HEK293 (cell line): ENCODE measurements at regions not wholly inside any gene's neighbourhood (a gene's known extent, or its start where the extent isn't known, plus 50 kb on each side); places are given as distances from the start of the nearest gene placed in this dataset.

Experiments
- CTCF ChIA-PET: fragments of 350-600 bp; formaldehyde crosslinking; extraction: SDS; loops from one replicate; lab custom pipeline; 2021; ENCODE audit warnings: antibody characterized with exemption; lab: Yijun Ruan, JAX
- POLR2A ChIA-PET: fragments of 300-600 bp; formaldehyde crosslinking; extraction: SDS; loops from one replicate; lab custom pipeline; 2020; ENCODE audit warnings: antibody characterized with exemption, inconsistent platforms; lab: Yijun Ruan, JAX
- H3K27ac ChIP-seq: fragments of 200-500 bp; sonication (Bioruptor generic); 2 replicates; pipeline ENCODE4 v1.5.1; 2014; ENCODE audit warnings: low read depth, low read length, control low read depth, inconsistent platforms; ENCODE audit errors: extremely low read depth
- H3K36me3 ChIP-seq, 2 experiments: fragments of 200-500 bp in 1 of 2; sonication (Bioruptor generic) in 1 of 2; 1 replicate in 1 of 2; 2 replicates in 1 of 2; pipeline ENCODE4 v1.5.1; 2014 to 2017; ENCODE audit warnings: inconsistent platforms in 2 of 2, low read length in 2 of 2; ENCODE audit not compliant: control insufficient read depth in 2 of 2, insufficient read depth in 1 of 2
- H3K4me1 ChIP-seq: fragments of 200-500 bp; sonication (Bioruptor generic); 2 replicates; pipeline ENCODE4 v1.5.1; 2014; ENCODE audit warnings: mild to moderate bottlenecking, low read length, inconsistent platforms; ENCODE audit not compliant: control insufficient read depth, insufficient read depth
- H3K4me3 ChIP-seq: 2 replicates; pipeline ENCODE4 v1.5.1; 2011; ENCODE audit warnings: low read depth, mild to moderate bottlenecking, control low read depth, low read length, moderate library complexity
- H3K9me3 ChIP-seq: fragments of 200-500 bp; sonication (Bioruptor generic); 2 replicates; pipeline ENCODE4 v1.5.1; 2014; ENCODE audit warnings: low read depth, low read length, inconsistent platforms; ENCODE audit not compliant: control insufficient read depth, insufficient read depth
- ZBTB20 ChIP-seq: fragments of 450-650 bp; formaldehyde crosslinking; IDR thresholded peaks from 2 replicates; pipeline ENCODE4 v1.5.1; 2016; ENCODE audit warnings: missing biosample characterization, missing genetic modification characterization
- ZBTB8A ChIP-seq: fragments of 450-650 bp; formaldehyde crosslinking; IDR thresholded peaks from 2 replicates; pipeline ENCODE4 v1.5.1; 2016; ENCODE audit warnings: missing biosample characterization, missing genetic modification characterization
- ZNF239 ChIP-seq: fragments of 450-650 bp; formaldehyde crosslinking; IDR thresholded peaks from 2 replicates; pipeline ENCODE4 v1.5.1; 2016; ENCODE audit warnings: missing biosample characterization, missing genetic modification characterization
- ZNF302 ChIP-seq: fragments of 450-650 bp; formaldehyde crosslinking; IDR thresholded peaks from 2 replicates; pipeline ENCODE4 v1.5.1; 2016; ENCODE audit warnings: missing biosample characterization, missing genetic modification characterization, low read depth
- ZNF585B ChIP-seq: fragments of 450-650 bp; formaldehyde crosslinking; IDR thresholded peaks from 2 replicates; pipeline ENCODE4 v1.5.1; 2016; ENCODE audit warnings: missing biosample characterization, missing genetic modification characterization
- TF ChIP-seq, protein P1 (sequence below): fragments of 450-650 bp; formaldehyde crosslinking; IDR thresholded peaks from 2 replicates; pipeline ENCODE4 v1.5.1; 2017; ENCODE audit warnings: missing biosample characterization, mild to moderate bottlenecking, missing genetic modification characterization, moderate library complexity
- TF ChIP-seq, protein P2 (sequence below): fragments of 450-650 bp; formaldehyde crosslinking; IDR thresholded peaks from 2 replicates; pipeline ENCODE4 v1.5.1; 2016; ENCODE audit warnings: missing biosample characterization, missing genetic modification characterization
- TF ChIP-seq, protein P3 (sequence below): sonication (generic); formaldehyde crosslinking; IDR thresholded peaks from 2 replicates; pipeline ENCODE4 v1.8.1; 2022; ENCODE audit warnings: mild to moderate bottlenecking, moderate library complexity, missing genetic modification reagents
- TF ChIP-seq, protein P4 (sequence below): fragments of 450-650 bp; formaldehyde crosslinking; conservative IDR thresholded peaks from 2 replicates; pipeline ENCODE4 v1.5.1; 2016; ENCODE audit warnings: low read depth, missing biosample characterization, missing genetic modification characterization
- TF ChIP-seq, protein P5 (sequence below): fragments of 450-650 bp; formaldehyde crosslinking; IDR thresholded peaks from 2 replicates; pipeline ENCODE4 v1.5.1; 2016; ENCODE audit warnings: missing biosample characterization, missing genetic modification characterization
- TF ChIP-seq, protein P6 (sequence below): fragments of 450-650 bp; formaldehyde crosslinking; optimal IDR thresholded peaks from 2 replicates; pipeline ENCODE3; 2016; ENCODE audit warnings: missing biosample characterization, mild to moderate bottlenecking, missing genetic modification characterization
- TF ChIP-seq, protein P7 (sequence below): fragments of 450-650 bp; formaldehyde crosslinking; IDR thresholded peaks from 2 replicates; pipeline ENCODE4 v1.5.1; 2016; ENCODE audit warnings: missing biosample characterization, missing genetic modification characterization
- TF ChIP-seq, protein P8 (sequence below): fragments of 450-650 bp; formaldehyde crosslinking; IDR thresholded peaks from 2 replicates; pipeline ENCODE4 v1.5.0; 2017; ENCODE audit warnings: missing biosample characterization, missing genetic modification characterization, borderline replicate concordance
- TF ChIP-seq, protein P9 (sequence below): fragments of 450-650 bp; formaldehyde crosslinking; IDR thresholded peaks from 2 replicates; pipeline ENCODE4 v1.5.1; 2017; ENCODE audit warnings: missing biosample characterization, missing genetic modification characterization

DNA sequence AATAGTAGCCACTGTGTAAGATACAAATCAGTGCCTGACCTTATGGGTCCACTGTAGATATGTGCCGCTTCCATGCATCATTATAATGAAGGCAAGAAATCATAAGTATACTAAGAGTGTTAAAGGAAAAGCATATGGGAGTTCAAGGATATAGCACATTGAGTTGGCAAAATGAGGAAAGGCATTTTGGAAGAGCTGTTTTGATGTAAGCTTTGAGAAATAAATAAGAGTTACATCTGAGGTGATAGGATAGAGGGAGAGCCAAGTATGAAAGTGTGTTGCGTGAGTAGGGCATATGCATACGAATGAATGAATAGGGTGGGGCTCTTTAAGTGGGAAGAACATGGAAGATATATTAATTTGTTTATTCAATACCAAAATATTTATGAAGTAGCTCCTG lies 101.0 kb upstream of the DMAC1 start (continued):
- TF ChIP-seq, protein P1, sequence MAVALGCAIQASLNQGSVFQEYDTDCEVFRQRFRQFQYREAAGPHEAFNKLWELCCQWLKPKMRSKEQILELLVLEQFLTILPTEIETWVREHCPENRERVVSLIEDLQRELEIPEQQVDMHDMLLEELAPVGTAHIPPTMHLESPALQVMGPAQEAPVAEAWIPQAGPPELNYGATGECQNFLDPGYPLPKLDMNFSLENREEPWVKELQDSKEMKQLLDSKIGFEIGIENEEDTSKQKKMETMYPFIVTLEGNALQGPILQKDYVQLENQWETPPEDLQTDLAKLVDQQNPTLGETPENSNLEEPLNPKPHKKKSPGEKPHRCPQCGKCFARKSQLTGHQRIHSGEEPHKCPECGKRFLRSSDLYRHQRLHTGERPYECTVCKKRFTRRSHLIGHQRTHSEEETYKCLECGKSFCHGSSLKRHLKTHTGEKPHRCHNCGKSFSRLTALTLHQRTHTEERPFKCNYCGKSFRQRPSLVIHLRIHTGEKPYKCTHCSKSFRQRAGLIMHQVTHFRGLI (tag by site-specific recombination), result no peak
- no peak for TF ChIP-seq ZNF585B (tag by site-specific recombination)
- TF ChIP-seq, protein P2, sequence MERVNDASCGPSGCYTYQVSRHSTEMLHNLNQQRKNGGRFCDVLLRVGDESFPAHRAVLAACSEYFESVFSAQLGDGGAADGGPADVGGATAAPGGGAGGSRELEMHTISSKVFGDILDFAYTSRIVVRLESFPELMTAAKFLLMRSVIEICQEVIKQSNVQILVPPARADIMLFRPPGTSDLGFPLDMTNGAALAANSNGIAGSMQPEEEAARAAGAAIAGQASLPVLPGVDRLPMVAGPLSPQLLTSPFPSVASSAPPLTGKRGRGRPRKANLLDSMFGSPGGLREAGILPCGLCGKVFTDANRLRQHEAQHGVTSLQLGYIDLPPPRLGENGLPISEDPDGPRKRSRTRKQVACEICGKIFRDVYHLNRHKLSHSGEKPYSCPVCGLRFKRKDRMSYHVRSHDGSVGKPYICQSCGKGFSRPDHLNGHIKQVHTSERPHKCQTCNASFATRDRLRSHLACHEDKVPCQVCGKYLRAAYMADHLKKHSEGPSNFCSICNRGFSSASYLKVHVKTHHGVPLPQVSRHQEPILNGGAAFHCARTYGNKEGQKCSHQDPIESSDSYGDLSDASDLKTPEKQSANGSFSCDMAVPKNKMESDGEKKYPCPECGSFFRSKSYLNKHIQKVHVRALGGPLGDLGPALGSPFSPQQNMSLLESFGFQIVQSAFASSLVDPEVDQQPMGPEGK (tag by site-specific recombination), result no peak
- TF ChIP-seq, protein P3, sequence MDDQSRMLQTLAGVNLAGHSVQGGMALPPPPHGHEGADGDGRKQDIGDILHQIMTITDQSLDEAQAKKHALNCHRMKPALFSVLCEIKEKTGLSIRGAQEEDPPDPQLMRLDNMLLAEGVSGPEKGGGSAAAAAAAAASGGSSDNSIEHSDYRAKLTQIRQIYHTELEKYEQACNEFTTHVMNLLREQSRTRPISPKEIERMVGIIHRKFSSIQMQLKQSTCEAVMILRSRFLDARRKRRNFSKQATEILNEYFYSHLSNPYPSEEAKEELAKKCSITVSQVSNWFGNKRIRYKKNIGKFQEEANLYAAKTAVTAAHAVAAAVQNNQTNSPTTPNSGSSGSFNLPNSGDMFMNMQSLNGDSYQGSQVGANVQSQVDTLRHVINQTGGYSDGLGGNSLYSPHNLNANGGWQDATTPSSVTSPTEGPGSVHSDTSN (CRISPR knock-in tag), result no peak
- TF ChIP-seq ZNF302 (tag by site-specific recombination), result no peak
- TF ChIP-seq, protein P4, sequence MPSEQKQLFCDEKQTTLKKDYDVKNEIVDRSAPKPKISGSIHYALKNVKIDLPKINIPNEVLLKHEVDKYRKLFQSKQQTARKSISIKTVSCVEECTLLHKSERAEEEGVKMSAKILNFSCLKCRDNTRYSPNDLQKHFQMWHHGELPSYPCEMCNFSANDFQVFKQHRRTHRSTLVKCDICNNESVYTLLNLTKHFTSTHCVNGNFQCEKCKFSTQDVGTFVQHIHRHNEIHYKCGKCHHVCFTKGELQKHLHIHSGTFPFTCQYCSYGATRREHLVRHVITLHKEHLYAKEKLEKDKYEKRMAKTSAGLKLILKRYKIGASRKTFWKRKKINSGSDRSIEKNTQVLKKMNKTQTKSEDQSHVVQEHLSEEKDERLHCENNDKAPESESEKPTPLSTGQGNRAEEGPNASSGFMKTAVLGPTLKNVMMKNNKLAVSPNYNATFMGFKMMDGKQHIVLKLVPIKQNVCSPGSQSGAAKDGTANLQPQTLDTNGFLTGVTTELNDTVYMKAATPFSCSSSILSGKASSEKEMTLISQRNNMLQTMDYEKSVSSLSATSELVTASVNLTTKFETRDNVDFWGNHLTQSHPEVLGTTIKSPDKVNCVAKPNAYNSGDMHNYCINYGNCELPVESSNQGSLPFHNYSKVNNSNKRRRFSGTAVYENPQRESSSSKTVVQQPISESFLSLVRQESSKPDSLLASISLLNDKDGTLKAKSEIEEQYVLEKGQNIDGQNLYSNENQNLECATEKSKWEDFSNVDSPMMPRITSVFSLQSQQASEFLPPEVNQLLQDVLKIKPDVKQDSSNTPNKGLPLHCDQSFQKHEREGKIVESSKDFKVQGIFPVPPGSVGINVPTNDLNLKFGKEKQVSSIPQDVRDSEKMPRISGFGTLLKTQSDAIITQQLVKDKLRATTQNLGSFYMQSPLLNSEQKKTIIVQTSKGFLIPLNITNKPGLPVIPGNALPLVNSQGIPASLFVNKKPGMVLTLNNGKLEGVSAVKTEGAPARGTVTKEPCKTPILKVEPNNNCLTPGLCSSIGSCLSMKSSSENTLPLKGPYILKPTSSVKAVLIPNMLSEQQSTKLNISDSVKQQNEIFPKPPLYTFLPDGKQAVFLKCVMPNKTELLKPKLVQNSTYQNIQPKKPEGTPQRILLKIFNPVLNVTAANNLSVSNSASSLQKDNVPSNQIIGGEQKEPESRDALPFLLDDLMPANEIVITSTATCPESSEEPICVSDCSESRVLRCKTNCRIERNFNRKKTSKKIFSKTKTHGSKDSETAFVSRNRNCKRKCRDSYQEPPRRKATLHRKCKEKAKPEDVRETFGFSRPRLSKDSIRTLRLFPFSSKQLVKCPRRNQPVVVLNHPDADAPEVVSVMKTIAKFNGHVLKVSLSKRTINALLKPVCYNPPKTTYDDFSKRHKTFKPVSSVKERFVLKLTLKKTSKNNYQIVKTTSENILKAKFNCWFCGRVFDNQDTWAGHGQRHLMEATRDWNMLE (tag by site-specific recombination), result no peak
- no peak for TF ChIP-seq ZBTB20 (tag by site-specific recombination)
- no peak for TF ChIP-seq ZBTB8A (tag by site-specific recombination)
- no peak for TF ChIP-seq ZNF239
- TF ChIP-seq, protein P5, sequence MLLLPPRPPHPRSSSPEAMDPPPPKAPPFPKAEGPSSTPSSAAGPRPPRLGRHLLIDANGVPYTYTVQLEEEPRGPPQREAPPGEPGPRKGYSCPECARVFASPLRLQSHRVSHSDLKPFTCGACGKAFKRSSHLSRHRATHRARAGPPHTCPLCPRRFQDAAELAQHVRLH, result no peak

DNA sequence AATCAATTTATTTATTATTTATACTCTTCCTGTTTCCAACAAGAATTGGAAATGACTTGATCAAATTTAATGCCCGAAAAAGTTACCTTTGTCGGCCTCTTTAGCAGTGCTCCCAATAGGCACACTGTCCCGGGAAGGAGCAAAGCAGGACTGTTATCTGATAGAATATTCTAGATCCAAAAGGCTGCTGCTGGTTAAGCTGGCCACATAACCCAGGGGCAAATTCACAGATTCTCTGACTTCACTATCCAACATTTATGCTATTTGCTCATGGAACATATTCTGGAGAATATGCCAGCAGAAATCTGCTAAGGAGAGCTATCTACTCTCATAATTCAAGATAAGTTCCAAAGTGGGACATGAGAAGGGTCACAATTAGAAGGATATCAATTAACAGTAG lies 100.2 kb upstream of the DMAC1 start:
- H3K4me1 ChIP-seq, result no peaks in the 10 kb centered on the region

More for the DNA sequence above, 100.2 kb upstream of the DMAC1 start:
- Histone ChIP-seq H3K4me3 (no peak overlapping the region), H3K36me3 (no peaks in the 10 kb centered on the region)
- CTCF ChIA-PET, result no interaction called here
- TF ChIP-seq, protein P6, sequence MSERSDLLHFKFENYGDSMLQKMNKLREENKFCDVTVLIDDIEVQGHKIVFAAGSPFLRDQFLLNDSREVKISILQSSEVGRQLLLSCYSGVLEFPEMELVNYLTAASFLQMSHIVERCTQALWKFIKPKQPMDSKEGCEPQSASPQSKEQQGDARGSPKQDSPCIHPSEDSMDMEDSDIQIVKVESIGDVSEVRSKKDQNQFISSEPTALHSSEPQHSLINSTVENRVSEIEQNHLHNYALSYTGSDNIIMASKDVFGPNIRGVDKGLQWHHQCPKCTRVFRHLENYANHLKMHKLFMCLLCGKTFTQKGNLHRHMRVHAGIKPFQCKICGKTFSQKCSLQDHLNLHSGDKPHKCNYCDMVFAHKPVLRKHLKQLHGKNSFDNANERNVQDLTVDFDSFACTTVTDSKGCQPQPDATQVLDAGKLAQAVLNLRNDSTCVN (tag by site-specific recombination), result no peak
- TF ChIP-seq, protein P7, sequence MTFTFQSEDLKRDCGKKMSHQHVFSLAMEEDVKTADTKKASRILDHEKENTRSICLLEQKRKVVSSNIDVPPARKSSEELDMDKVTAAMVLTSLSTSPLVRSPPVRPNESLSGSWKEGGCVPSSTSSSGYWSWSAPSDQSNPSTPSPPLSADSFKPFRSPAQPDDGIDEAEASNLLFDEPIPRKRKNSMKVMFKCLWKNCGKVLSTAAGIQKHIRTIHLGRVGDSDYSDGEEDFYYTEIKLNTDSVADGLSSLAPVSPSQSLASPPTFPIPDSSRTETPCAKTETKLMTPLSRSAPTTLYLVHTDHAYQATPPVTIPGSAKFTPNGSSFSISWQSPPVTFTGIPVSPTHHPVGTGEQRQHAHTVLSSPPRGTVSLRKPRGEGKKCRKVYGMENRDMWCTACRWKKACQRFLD, result no peak
- TF ChIP-seq, protein P8, sequence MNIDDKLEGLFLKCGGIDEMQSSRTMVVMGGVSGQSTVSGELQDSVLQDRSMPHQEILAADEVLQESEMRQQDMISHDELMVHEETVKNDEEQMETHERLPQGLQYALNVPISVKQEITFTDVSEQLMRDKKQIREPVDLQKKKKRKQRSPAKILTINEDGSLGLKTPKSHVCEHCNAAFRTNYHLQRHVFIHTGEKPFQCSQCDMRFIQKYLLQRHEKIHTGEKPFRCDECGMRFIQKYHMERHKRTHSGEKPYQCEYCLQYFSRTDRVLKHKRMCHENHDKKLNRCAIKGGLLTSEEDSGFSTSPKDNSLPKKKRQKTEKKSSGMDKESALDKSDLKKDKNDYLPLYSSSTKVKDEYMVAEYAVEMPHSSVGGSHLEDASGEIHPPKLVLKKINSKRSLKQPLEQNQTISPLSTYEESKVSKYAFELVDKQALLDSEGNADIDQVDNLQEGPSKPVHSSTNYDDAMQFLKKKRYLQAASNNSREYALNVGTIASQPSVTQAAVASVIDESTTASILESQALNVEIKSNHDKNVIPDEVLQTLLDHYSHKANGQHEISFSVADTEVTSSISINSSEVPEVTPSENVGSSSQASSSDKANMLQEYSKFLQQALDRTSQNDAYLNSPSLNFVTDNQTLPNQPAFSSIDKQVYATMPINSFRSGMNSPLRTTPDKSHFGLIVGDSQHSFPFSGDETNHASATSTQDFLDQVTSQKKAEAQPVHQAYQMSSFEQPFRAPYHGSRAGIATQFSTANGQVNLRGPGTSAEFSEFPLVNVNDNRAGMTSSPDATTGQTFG, result no peak
- TF ChIP-seq, protein P9, sequence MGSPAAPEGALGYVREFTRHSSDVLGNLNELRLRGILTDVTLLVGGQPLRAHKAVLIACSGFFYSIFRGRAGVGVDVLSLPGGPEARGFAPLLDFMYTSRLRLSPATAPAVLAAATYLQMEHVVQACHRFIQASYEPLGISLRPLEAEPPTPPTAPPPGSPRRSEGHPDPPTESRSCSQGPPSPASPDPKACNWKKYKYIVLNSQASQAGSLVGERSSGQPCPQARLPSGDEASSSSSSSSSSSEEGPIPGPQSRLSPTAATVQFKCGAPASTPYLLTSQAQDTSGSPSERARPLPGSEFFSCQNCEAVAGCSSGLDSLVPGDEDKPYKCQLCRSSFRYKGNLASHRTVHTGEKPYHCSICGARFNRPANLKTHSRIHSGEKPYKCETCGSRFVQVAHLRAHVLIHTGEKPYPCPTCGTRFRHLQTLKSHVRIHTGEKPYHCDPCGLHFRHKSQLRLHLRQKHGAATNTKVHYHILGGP, result no peak
- TF ChIP-seq, all 188 proteins: peak for 0
- POLR2A ChIA-PET, result no interaction called here
- H3K9me3 ChIP-seq, result no peaks in the 10 kb centered on the region
- no peak overlapping the region for H3K27ac ChIP-seq
